Ishikawa (cell line): ENCODE measurements at regions not wholly inside any gene's neighbourhood (a gene's known extent, or its start where the extent isn't known, plus 50 kb on each side); places are given as distances from the start of the nearest gene placed in this dataset.

ENCODE experiments used
- CEBPB ChIP-seq: IDR thresholded peaks from 2 replicates; pipeline ENCODE4 v1.6.1; 2012
- CREB1 ChIP-seq: IDR thresholded peaks from 2 replicates; pipeline ENCODE4 v1.6.1; 2012; ENCODE audit warnings: low read depth
- EGR1 ChIP-seq: IDR thresholded peaks from 2 replicates; pipeline ENCODE4 v1.6.1; 2012
- EP300 ChIP-seq: IDR thresholded peaks from 2 replicates; pipeline ENCODE4 v1.6.1; 2012; ENCODE audit warnings: borderline replicate concordance
- FOXM1 ChIP-seq: IDR thresholded peaks from 2 replicates; pipeline ENCODE4 v1.6.1; 2012; ENCODE audit warnings: low read depth, borderline replicate concordance
- NFIC ChIP-seq: IDR thresholded peaks from 2 replicates; pipeline ENCODE4 v1.6.1; 2012
- RAD21 ChIP-seq: IDR thresholded peaks from 2 replicates; pipeline ENCODE4 v1.6.1; 2012; ENCODE audit warnings: low read depth
- TAF1 ChIP-seq: IDR thresholded peaks from 2 replicates; pipeline ENCODE4 v1.6.1; 2012; ENCODE audit warnings: low read depth, mild to moderate bottlenecking
- TCF12 ChIP-seq: IDR thresholded peaks from 2 replicates; pipeline ENCODE4 v1.6.1; 2012; ENCODE audit warnings: low read depth
- TEAD4 ChIP-seq: IDR thresholded peaks from 2 replicates; pipeline ENCODE4 v1.6.1; 2012
- USF1 ChIP-seq: IDR thresholded peaks from 2 replicates; pipeline ENCODE4 v1.6.1; 2012
- YY1 ChIP-seq: IDR thresholded peaks from 2 replicates; pipeline ENCODE4 v1.6.1; 2012; ENCODE audit warnings: low read depth
- ZBTB7A ChIP-seq: IDR thresholded peaks from 2 replicates; pipeline ENCODE4 v1.6.1; 2012; ENCODE audit warnings: low read depth
- TF ChIP-seq, protein P1 (sequence below): IDR thresholded peaks from 2 replicates; pipeline ENCODE4 v1.6.1; 2012; ENCODE audit warnings: low read depth, mild to moderate bottlenecking
- TF ChIP-seq, protein P2 (sequence below): IDR thresholded peaks from 2 replicates; pipeline ENCODE4 v1.6.1; 2012

DNA sequence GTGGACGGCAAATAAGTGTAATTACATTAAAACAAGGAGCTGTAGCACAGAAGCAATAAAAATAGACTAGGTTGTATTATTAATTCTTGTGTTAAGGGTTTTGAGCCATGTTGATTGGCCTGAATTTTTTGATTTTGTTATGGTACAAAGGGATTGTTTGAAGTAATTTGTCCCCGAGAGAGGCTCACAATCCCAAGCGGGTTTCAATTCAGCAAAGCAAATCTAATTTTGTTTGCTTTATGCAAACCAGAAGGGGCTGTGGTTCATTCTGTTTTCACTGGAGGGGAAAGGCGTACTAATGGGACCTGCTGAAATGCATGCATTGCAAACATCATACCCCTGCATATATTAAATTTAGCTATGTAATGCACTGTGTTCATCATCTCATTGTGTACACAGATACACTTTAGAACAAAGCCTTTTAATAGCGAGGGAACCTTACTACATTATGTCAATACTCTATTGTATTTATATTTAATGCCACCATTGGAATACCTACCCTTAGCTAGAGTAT, 379.5 kb upstream of the POU3F2 start:
- TF ChIP-seq, protein P1, sequence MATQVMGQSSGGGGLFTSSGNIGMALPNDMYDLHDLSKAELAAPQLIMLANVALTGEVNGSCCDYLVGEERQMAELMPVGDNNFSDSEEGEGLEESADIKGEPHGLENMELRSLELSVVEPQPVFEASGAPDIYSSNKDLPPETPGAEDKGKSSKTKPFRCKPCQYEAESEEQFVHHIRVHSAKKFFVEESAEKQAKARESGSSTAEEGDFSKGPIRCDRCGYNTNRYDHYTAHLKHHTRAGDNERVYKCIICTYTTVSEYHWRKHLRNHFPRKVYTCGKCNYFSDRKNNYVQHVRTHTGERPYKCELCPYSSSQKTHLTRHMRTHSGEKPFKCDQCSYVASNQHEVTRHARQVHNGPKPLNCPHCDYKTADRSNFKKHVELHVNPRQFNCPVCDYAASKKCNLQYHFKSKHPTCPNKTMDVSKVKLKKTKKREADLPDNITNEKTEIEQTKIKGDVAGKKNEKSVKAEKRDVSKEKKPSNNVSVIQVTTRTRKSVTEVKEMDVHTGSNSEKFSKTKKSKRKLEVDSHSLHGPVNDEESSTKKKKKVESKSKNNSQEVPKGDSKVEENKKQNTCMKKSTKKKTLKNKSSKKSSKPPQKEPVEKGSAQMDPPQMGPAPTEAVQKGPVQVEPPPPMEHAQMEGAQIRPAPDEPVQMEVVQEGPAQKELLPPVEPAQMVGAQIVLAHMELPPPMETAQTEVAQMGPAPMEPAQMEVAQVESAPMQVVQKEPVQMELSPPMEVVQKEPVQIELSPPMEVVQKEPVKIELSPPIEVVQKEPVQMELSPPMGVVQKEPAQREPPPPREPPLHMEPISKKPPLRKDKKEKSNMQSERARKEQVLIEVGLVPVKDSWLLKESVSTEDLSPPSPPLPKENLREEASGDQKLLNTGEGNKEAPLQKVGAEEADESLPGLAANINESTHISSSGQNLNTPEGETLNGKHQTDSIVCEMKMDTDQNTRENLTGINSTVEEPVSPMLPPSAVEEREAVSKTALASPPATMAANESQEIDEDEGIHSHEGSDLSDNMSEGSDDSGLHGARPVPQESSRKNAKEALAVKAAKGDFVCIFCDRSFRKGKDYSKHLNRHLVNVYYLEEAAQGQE: no peak

DNA sequence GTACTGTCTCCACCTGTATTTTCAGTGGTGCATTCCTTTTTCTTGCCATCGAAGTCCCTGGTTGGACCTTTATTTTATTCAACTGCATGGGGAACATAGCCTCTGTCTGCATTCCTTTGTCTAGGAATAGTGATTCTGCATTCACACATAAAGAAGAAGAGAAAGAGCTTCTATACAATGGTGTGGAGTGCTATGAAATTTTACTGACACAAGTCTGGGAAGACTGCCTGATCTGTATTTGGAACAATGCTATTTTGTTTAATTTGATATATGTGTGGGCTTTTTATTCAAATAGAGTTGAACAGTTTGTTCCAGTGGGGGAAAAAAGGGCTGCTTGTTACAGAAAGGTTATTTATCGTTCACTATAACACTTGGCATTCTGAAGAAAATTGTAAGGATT, 375.7 kb upstream of the POU3F2 start:
- TF ChIP-seq TEAD4 (no peak), CEBPB (no peak), RAD21 (no peak), CREB1 (no peak), TCF12 (no peak), FOXM1 (no peak)

DNA sequence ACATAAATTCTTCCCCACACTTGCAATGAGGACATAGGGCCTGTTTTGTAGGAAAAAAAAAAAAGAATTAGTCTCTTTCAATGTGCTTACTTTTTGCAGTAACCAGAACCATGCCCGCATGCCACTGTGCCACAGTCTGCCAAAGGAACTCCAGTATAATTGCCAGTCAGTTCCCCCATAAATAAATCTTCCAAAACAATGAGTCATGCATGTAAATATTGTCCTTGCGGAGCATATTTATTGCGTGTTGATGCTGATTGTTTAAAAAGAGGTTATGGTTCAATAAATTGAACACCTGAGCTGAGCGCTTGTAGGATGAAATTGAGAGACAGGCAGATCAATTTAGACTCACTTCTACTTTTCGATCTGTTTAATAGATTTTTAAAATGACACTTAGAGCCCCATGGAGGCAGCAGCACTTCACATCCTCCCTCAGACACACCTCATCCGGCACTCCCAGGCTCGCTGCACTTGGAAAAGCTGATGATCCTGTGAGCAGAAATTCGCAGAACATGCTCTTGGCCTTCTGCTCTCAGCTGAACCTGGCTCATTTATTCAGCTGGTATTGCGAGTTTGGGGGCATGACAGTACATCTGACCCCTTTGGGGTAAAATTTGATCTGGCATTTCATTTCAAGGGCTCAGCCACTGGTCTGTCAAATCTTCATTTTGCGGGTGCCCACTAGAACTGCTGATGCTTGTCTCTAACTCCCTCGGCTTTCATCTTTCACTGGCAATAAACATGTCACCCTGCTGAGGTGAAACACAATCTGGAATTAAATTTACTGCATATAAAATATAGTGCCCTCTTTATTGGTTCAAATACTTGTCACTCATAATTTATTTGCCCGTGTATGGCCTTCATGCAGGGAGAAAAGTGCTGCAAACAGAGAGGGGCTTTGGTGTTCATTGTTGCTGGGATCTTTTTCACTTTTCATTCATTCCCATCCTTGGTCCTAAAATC, 371.1 kb upstream of the POU3F2 start:
- TF ChIP-seq CREB1: no peak

DNA sequence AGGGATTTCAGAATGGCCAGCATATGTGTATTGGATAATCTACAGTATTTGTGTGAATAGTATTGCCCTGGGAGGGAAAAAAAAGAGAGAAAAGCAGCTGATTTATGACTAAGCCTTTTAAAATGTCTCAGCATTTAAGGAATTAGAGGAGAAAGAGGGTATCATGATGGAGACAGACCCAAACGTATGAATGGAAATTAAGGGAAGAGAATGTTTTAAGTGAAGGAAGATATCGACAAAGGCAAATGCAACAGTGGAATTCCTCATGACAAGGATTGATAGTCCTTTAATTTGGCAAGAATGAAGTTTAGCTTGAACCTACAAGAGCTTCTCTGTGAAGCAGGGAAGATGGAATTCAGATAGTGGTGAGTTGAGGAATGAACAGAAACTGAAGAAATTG, 367.3 kb upstream of the POU3F2 start:
- TF ChIP-seq TEAD4: no peak
- no peak for TF ChIP-seq YY1
- TF ChIP-seq NFIC: no peak
- TF ChIP-seq FOXM1: no peak
- no peak for TF ChIP-seq RAD21
- no peak for TF ChIP-seq CEBPB
- no peak for TF ChIP-seq TAF1
- no peak for TF ChIP-seq ZBTB7A
- TF ChIP-seq, protein P2, sequence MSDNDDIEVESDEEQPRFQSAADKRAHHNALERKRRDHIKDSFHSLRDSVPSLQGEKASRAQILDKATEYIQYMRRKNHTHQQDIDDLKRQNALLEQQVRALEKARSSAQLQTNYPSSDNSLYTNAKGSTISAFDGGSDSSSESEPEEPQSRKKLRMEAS: no peak
- no peak for TF ChIP-seq EGR1
- no peak for TF ChIP-seq EP300
- TF ChIP-seq, protein P1: no peak
- no peak for TF ChIP-seq CREB1
- no peak for TF ChIP-seq USF1
- TF ChIP-seq TCF12: no peak

DNA sequence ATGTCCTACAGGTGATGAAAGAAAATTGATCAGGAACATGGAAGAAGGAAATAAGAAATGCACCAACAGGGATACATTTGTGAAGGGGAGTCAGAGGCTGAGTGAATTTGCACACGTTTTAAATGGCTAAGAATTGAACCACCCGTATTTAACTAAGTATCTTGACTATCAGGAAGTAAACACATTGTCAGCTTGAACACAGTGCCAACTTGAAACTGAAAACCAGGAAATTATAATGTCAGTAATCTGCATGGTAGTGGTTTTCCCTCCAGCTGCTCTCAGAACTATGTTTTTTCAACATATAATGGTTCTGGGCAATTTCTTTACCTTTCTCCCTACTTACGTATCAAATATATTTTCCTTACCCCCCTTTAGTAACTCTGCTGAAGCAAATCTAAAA, 366.5 kb upstream of the POU3F2 start:
- TF ChIP-seq, protein P2: no peak
- TF ChIP-seq TEAD4 (no peak), USF1 (no peak), NFIC (no peak), EGR1 (no peak), FOXM1 (no peak), YY1 (no peak)
- TF ChIP-seq, protein P1: no peak
